NCI-H82 (cell line): ENCODE measurements at regions not wholly inside any gene's neighbourhood (a gene's known extent, or its start where the extent isn't known, plus 50 kb on each side); places are given as distances from the start of the nearest gene placed in this dataset.
A peak's percentile ranks its signal among the peaks of the same experiment; 100 is the strongest.

ENCODE experiments used
- DNase-seq: peaks from one replicate; lab custom pipeline; 2025; lab: John Stamatoyannopoulos, UW

DNA sequence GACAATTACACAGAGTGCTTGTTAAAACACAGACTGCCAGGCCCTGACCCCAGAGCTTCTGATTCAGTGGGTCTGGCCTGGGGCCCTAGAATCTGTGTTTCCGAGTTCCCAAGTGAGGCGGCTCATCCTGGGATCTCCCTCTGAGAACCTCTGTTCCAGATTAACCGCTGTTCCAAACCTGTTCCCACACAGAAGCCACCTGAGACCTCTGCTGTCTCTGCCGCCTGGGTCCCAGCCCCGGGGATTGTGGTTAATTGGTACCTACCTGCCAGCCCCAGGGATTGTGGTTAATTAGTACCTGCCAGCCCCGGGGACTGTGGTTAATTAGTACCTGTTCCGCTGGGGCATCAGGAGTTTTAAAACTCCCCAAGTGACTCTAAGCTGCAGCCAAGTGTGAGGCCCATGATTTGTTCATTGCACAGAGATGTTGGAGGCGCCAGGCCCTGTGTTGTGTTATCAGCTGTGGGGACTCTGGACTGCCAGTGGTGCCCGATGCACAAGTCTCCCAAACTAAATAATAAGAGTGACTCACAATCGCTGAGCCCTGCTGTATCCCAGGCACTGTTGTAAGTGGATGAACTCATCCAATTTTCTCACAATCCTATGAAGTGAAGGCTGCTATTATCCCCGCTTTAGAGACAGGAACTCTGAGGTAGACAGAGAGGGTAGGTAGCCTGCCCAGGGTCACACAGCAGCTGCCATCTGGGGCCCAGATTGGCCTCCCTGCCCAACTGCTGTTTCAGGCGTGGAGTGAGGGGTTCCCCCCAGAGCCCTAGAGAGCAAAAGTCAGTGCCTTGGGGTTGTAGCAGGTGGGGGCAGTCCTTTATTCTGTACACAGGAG, 219.7 kb downstream of the IRF8 start:
- no peak for DNase-seq

DNA sequence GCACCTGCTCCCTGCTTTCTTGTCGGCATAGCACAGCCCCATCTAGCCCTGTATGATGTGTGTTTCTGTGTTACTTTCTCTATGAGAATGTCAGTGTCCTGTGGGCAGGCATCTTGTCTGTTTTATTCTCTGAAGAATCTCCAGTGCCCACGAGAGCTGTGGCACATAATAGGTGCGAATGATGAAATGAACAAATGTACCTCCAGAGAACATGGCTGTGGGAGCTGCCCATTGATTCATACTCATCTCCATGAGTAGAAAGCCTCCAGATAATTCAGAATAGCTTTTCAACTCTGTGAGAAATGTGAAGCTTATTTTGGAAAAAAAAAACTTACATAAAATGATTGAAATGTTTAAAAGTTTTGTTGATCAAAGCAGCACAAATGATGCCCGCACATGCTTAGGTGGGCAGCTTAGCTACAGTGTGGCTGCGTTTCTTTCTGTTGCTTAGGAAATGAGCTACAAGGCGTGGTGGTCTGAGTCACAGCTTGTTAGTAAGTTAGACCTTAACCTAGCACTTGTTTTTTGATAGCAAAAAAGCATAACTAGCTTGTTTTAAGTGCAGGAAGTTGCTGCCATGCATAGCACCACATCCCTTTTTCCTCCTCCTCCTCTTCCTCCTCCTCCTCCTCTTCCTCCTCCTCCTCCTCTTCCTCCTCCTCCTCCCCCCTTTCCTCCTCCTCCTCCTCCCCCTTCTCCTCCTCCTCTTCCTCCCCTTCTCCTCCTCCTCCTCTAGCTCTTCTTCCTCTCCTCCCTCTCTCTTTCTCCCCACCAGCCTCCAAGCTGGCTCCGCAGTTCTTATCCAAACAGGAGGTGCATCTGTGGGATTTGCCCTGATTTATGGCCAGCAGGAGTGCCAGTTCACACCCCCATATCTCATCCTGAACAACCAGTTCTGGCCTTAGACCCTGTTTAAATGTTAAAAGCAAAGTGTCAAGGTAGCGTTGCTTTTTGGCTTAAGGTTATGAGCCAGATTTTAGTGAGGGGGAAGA, 221.5 kb downstream of the IRF8 start:
- DNase-seq: no peak

DNA sequence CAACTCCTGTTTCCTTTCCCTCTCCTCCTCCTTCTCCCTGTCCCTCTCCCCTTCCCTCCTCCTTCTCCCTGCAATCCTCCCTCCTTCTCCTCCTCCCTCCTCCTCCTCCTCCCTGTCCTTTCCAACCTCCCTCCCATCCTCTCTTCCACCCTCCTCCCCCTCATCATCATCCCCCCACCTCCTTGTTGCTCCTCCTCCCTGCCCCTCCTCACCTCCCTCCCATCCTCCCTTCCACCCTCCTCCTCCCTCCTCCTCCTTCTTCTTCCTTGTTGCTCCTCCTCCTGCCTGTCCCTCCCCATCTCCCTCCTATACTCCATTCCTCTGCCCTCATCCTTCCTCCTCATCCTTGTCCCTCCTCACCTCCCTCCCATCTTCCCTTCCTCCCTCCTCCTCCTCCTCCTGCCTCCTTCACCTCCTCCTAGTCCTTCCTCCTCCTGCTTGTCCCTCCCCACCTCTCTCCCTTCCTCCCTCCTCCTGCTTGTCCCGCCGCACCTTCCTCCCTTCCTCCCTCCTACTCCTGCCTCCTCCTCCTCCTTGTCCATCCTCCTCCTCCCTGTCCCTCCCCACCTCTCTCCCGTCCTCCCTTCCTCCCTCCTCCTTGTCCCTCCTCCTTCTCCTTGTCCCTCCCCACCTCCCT, 222.5 kb downstream of the IRF8 start:
- no peak for DNase-seq

DNA sequence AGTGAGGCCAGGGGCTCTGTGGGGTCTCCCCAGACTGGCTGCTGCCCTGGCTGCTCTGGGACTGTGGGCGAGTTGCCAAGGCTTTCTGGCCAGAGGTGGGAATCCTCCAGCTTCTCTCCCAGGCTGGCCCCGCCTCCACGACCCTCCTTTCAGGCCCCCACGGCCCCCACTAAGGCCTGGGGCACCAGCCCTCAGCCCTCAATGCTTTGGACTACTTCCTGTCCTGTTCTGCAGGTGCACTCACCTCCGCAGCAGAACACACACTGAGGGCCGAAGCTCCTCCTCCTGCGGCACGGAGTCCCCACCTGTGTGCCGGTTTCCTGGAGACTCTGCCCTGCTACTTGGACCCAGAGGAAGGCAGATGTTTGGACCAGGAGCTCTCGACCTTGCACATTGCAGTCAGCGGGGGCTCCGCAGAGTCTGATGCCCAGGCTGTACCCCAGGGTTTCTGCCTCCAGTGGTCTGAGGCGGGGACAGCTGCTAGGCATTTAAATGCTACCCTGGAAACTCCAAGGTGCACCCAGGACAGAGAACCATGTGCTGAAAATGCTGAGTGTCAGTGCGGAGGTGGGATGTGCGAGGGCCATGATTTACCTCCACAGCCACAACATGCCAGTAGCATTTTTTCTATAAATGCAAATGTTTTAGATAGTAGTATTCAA, 223.8 kb downstream of the IRF8 start:
- DNase-seq: no peak

DNA sequence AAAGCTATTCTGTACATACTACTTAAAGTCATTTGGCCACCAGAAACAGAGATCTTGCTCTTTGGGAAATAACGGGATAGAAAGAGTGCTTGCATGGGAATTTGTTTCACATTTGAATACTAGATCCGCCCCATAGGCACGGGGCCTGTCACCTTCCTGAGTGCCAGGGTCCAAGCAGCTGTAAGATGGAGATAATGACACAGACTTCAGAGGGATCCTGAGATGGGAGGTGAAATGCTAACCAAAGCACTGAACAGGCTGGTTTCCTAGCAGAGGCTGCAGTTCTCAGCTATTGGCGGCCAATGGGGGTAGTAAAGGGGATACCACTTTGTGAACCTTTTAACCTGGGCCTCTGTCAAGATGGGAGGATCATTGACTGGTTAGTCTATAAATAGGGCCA, 225.4 kb downstream of the IRF8 start:
- no peak for DNase-seq

DNA sequence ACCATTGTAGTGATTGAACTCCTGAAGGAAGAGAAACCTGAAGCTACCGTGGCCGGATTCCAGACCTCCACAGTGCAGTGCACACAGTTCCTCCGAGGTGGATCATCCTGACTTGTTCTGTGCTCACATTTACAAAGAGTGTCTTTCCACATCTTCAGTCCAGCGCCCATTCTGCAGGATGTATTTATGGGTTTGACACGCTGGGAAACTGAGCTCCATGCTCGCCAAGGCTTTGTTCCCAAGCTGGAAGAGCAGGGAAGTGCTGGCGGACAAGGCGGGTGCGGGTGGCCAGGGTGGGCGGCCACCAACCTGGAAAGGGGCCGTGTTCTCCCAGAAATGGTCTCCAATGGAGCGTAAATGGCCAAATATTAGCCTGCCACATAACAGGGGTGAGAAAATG, 227.9 kb downstream of the IRF8 start:
- DNase-seq: no peak

DNA sequence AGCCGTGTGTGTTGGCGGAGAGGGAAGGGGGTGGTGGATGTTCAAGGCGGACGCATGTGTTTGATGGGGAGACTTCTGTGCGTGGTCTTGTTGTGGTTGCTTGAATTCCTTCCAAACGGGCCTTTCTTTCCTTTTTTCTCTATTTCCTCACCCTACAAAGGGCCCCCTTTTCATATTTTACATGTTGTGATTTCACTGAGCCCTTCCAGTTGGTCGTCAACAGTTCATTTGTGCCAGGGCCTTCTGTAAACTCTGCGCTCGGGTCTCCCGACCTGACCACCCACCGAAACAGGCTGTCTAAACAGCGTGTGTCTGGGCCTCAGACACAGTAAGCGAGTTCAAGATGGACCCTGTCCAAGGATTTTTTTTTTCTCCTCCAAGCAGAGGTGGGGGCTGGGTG, 228.4 kb downstream of the IRF8 start:
- DNase-seq: no peak

DNA sequence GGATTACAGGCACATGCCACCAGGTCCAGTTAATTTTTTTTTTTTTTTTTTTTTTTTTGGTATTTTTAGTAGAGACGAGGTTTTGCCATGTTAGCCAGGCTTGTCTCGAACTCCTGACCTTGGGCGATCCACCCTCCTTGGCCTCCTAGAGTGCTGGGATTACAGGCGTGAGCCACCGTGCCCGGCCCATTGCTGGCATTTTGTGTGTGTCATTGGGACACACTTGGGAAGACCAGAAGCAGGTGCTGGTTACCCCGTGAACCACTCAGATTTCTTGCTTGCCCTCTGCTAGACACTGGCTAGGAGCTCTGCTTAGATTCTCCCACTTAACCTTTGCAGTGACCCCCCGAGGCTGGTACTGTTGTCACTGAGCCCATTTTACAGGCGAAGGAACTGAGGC, 229.3 kb downstream of the IRF8 start:
- no peak for DNase-seq

DNA sequence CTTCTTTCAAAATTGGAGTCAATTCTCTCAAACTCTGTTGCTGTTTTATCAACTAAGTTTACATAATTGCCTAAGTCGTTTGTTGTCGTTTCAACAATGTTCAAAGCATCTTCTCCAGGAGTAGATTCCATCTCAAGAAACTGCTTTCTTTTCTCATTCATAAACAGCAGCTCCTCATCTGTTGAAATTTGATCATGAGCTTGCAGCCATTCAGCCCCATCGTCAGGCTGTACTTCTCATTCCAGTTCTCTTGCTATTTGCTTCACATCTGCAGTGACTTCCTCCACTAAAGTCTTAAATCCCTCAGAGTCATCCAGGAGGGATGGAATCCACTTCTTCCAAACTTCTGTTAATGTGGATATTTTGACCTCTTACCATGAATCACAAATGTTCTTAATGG, 230.6 kb downstream of the IRF8 start:
- no peak for DNase-seq

DNA sequence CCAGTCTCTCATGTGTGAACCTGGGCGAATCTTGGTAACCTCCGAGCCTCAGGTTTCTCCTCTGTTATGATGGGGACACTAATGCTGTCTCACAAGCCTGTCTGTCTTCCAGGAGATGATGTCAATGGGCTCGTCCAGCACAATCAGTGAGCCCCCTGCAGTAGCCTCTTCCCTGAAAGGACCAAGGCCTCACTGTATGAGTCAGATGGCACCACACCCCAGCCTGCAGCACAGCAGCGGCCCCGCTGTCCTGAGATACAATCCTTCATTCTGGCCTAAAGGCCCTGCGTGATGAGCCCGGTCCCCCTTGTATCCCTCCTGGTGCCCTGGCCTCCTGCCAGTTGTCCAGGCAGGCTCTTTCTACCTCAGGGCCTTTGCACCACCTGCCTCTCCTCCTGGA, 234.4 kb downstream of the IRF8 start:
- DNase-seq: no peak

DNA sequence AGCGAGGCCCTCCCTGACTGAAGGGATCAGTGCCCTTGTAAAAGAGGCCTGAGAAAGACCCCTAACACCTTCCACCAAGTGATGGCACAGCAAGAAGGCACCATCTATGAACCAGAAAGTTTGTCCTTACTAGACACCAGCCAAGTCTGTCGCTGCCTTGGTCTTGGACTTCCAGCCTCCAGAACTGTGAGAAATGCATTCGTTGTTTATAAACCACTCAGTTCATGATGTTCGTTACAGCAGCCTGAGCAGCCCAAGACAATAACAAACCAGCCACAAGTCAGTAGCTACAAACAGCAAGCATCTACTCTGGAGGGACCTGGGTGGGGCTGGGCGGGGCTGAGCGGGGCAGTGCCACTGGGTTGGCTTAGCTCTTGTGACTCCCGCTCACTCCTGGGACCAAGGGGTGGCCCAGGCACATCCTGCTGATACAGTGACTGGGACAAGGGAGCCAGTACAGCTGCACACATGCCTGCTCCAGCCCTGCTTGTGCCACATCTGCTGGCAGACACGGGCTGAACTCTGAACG, 234.9 kb downstream of the IRF8 start:
- no peak for DNase-seq

DNA sequence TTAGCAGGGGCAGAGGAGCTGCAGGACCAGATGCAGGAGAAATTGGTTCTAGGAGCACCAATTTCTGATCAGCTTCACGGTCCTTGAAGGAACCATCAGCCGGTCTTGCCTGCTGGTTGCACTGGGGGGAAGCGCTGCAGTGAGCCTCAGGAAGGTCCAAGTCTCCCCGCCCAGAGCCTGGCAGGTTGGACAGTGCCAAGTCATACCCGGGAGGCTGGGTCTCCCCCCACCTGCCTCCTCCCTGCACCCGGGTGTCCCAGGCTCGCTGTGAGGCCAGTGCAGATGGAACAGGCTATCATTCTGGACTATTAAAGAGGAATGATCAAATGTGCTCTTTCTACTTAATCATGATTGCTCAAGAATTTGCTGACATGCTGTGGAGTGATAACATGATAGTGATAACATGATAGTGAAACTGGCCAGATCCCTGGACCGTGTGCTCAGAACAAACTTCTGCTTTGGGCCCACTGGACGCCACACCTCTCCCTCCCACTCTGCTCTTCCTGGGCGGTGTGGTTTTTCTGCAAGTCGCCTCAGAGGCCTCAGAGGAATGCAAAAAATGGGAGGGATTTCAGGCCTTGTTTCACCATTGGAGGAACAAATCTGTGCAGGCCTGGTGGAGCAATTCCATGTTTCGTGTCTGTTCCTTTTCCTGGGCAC, 236.0 kb downstream of the IRF8 start:
- no peak for DNase-seq

DNA sequence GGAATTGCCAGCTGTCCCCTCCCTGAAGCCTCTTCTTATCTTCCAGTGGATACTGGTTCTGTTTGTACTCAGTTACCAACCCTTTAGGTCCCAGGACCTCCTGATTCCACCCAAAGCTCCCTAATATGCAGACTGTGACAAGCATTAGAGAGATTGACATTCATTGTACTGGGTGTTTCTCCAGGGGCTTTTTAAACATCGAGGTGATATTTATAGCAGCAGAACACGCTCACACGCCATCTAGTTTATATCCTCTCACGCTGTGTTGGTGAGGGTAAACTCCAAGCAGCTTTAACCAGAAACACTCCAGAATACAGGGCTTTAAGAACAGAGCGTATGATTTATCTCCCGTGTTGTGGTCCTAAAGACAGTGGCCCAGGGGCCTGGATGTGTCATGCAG, 238.4 kb downstream of the IRF8 start:
- no peak for DNase-seq

DNA sequence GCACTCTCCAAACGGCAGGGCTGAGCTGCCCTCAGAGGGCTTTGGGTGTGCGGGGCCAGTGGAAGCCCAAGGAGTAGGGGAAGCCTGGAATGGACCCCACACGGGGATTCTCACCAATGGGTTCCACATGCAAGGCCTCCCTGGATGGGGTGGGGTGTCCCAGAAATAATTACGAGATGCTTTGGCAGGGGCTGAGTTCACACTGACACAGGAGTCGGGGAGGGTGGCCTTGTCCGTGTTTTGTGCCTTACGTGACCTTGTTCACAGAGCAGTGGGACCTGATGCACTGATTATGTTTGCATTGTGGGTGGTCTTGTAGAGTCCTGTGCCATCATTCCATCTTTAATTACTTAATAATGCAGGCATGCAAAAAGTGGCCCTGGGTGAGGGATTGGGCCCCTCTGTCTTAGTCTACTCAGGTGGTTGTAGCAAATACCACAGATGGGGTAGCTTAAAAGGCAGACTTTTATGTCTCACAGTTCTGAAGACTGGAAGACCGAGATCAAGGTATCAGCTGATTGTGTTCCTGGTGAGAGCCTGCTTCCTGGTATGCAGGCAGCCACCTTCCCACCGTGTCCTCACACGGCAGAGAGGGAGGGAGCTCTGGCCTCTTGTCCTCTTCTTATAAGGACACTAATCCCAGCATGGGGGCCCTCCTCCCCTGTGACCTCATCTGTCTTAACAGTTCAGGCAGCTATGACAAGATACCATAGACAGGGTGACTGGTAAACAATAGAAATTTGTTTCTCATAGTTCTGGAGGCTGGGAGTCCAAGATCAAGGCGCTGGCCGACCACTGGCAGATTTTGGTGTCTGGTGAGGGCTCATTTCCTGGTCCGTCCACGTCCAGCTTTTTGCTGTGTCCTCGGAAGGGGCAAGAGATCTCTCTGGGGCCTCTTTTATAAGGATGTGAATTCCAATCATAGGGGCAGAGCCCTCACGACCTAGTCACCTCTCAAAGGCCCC, 239.4 kb downstream of the IRF8 start:
- DNase-seq: no peak

DNA sequence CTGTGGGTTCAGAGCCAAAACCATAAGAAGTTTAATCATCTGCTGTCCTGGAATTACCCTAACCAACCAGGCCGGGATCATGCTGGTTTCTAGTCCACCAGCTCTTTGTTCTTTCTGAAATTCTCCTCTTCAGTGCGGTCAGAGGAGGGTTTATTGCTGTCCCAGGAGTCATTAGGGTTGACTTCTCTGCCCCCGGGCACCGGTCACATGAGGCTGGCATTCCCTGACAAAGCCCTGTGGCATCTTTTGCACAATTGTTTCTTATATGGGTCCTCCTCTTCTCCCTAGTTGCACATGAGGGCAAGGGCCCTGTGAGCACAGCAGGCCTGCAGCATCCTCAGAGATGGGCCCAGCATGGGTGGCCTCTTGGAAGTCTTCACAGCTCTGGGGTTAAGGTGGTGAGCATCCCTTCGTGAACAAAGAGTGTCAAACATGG, 243.9 kb downstream of the IRF8 start:
- DNase-seq: no peak

DNA sequence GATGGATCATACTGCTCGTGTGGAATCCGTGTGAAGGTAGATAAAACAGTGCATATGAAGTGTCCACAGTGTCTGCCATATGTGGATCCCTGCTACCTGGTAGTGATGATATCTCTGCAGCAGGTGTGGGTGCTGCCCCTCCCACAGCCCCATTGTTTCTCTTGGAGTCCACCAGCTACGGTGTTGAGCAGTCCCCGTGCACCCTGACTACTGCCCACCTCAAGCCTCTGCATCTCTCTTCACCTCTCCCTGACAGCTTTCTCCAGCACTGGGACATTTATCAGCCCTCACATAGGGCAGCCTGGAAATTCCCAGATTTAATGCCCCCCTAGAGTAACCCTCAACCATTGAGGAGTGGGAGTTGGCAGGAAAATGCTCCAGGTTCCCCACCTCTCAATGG, 244.7 kb downstream of the IRF8 start:
- no peak for DNase-seq

DNA sequence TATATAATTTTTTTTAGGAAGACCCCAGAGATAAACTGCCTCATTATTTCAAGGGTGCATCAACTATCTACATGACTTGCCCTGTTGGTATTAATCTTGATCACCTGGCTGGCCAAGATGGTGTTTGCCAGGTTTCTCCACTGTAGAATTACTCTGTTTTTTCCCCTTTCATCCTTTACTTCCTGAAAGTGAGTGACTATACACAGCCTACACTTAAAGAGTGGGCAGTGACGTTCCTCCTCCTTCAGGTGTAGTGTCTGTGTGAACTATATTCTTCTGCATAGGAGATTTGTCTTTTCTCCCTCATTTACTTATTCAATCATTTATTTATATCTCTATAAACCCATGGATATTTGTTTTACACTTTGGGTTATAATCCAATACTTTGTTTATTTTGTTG, 246.7 kb downstream of the IRF8 start:
- DNase-seq: peak; percentile 29

DNA sequence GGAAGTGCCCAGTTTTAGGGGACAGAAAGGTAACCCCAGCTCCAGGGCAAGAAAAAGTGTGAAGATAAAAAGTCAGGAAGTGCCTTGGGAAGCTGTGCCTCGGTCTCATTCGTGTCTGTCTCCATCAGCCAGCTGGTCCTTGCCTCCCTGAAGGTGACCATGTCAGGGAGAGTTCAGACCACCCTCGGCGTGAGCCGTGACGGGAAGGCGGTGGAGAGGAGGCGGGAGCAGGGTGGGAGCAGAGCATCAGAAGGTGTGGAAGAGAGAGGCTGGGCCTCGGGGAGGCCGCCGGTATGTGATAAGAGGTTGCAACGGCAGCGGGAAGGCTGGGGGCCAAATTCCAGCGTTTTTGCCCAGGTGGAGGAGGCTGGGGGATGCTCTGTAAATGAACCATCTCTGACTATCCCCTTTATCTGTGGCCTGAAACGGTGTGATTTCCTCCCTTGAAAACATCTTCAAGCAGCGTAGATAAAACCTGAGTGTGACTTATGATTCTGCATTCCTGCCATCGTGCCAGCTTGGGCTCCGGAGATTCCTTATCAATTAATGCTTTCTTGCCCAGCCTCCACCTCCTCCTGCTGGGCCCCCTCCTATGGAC, 251.8 kb downstream of the IRF8 start:
- no peak for DNase-seq

DNA sequence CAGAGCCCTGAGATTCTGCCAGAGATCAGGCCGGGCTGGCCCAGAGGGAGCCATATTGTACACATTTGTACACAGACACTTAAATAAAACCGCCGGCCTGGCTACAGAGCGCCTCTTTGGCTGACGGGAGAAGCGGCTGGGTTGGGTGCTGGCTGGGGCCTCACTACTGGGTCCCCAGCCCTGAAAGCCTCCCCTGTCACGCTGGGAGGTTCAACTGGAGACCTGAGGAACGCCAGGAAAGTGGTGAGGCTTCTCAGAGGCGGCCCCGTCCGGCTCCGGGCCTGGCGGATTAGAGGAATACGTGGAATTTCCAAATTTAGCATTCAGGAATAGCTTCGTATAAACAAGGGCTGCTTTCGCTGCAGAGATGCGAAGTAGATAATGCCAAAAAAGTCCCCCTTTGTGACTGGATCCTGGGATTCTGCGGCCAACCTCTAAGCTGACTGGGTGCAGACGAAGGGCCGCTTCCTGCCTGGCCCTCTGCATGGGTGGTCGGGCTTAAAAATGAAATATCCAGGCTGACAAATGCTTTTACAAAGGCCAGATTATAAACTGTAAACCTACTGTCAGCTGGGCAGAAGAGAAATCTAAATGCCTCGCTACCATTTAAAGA, 252.4 kb downstream of the IRF8 start:
- no peak for DNase-seq
